GM19240 (cell line): ENCODE measurements at regions not wholly inside any gene's neighbourhood (a gene's known extent, or its start where the extent isn't known, plus 50 kb on each side); places are given as distances from the start of the nearest gene placed in this dataset.
"Not testable (repeated sequence)": the region's sequence is repeated elsewhere in the genome, so short reads cannot be mapped to it uniquely, and the experiment has no call there.

Source experiments
- DNase-seq: peaks from one replicate; pipeline ENCODE4 v3.0.0; 2011; ENCODE audit warnings: low spot score; ENCODE audit not compliant: insufficient read length

- no peak for DNase-seq
These were observed 425.6 kb upstream of the MEF2C start for GRCh38 chr5:89308606-89309040.

GRCh38 chr5:89307972-89308371 lies 425.0 kb upstream of the MEF2C start:
- DNase-seq = no peak

- DNase-seq = not testable (repeated sequence)
These were observed 424.2 kb upstream of the MEF2C start for GRCh38 chr5:89307141-89307540.

- DNase-seq = no peak
These were observed 420.1 kb upstream of the MEF2C start for GRCh38 chr5:89303033-89303480.

GRCh38 chr5:89302102-89302891 lies 419.3 kb upstream of the MEF2C start:
- no peak for DNase-seq

GRCh38 chr5:89301321-89302025 lies 418.5 kb upstream of the MEF2C start:
- no peak for DNase-seq

- DNase-seq = no peak
These were observed 417.5 kb upstream of the MEF2C start for GRCh38 chr5:89300426-89300970.

- DNase-seq = no peak
These were observed 417.0 kb upstream of the MEF2C start for GRCh38 chr5:89299998-89300397.

GRCh38 chr5:89297066-89297465 lies 414.1 kb upstream of the MEF2C start:
- no peak for DNase-seq

GRCh38 chr5:89293810-89294209 lies 410.8 kb upstream of the MEF2C start:
- DNase-seq = no peak

- no peak for DNase-seq
These were observed 409.5 kb upstream of the MEF2C start for GRCh38 chr5:89292487-89292886.

GRCh38 chr5:89289604-89290003 lies 406.6 kb upstream of the MEF2C start:
- DNase-seq = no peak

GRCh38 chr5:89287964-89288363 lies 405.0 kb upstream of the MEF2C start:
- no peak for DNase-seq

- no peak for DNase-seq
These were observed 403.3 kb upstream of the MEF2C start for GRCh38 chr5:89286320-89286719.

GRCh38 chr5:89283728-89284493 lies 400.9 kb upstream of the MEF2C start:
- no peak for DNase-seq

- no peak for DNase-seq
These were observed 399.8 kb upstream of the MEF2C start for GRCh38 chr5:89282554-89283510.

GRCh38 chr5:89281766-89282553 lies 399.0 kb upstream of the MEF2C start:
- DNase-seq = no peak

- DNase-seq = no peak
These were observed 398.2 kb upstream of the MEF2C start for GRCh38 chr5:89281211-89281610.

GRCh38 chr5:89280103-89281037 lies 397.4 kb upstream of the MEF2C start:
- no peak for DNase-seq
